HEK293T (cell line): ENCODE measurements at regions not wholly inside any gene's neighbourhood (a gene's known extent, or its start where the extent isn't known, plus 50 kb on each side); places are given as distances from the start of the nearest gene placed in this dataset.

ENCODE experiments used
- BHLHE40 ChIP-seq: fragments of 450-650 bp; IDR thresholded peaks from 2 replicates; pipeline ENCODE4 v1.6.1; 2016; ENCODE audit warnings: mild to moderate bottlenecking, moderate library complexity, borderline replicate concordance
- CTBP1 ChIP-seq: fragments of 450-650 bp; IDR thresholded peaks from 2 replicates; pipeline ENCODE4 v1.6.1; 2016; ENCODE audit warnings: borderline replicate concordance
- ELF4 ChIP-seq: fragments of 450-650 bp; IDR thresholded peaks from 2 replicates; pipeline ENCODE4 v1.6.1; 2017; ENCODE audit warnings: antibody characterized with exemption
- FOXK2 ChIP-seq: fragments of 450-650 bp; IDR thresholded peaks from 2 replicates; pipeline ENCODE4 v1.6.1; 2016; ENCODE audit warnings: mild to moderate bottlenecking
- SP1 ChIP-seq: fragments of 450-650 bp; IDR thresholded peaks from 2 replicates; pipeline ENCODE4 v1.6.1; 2017
- SUZ12 ChIP-seq: fragments of 450-650 bp; IDR thresholded peaks from 2 replicates; pipeline ENCODE4 v1.6.1; 2016; ENCODE audit warnings: mild to moderate bottlenecking

- TF ChIP-seq CTBP1: no peak
- no peak for TF ChIP-seq SP1
- TF ChIP-seq SUZ12: no peak
- no peak for TF ChIP-seq BHLHE40
- TF ChIP-seq FOXK2: no peak
- TF ChIP-seq ELF4: no peak
Observed at GRCh38 chr13:53214433-53214832, 185.8 kb downstream of the OLFM4 start.
